Natural killer cell (primary cell): ENCODE measurements at regions not wholly inside any gene's neighbourhood (a gene's known extent, or its start where the extent isn't known, plus 50 kb on each side); places are given as distances from the start of the nearest gene placed in this dataset.

Source experiments
- ATAC-seq, 3 donors: fragments of 150-1000 bp in 2 of 3; fragments of 200-7000 bp in 1 of 3; cut with Tn5 transposase; 1 replicate in 1 of 3; 2 replicates in 2 of 3; pipeline ENCODE4 v1.10.0; 2021; ENCODE audit warnings: mild to moderate bottlenecking in 2 of 3, moderate library complexity in 2 of 3
- DNase-seq, 2 donors: peaks; one replicate each; pipeline versions ENCODE4 v3.0.0 to v3.0.0-alpha.2; 2013 to 2021; ENCODE audit warnings: mixed read lengths in 1 of 2
- H3K27ac ChIP-seq: one replicate; pipeline ENCODE4 v1.5.1; 2013; ENCODE audit warnings: mild to moderate bottlenecking, low read length
- H3K27me3 ChIP-seq: one replicate; pipeline ENCODE4 v1.6.1; 2013; ENCODE audit warnings: low read length; ENCODE audit not compliant: control insufficient read depth, insufficient read depth
- H3K36me3 ChIP-seq: one replicate; pipeline ENCODE4 v1.6.1; 2013; ENCODE audit warnings: low read length; ENCODE audit not compliant: control insufficient read depth, insufficient read depth
- H3K4me1 ChIP-seq: one replicate; pipeline ENCODE4 v1.6.1; 2013; ENCODE audit warnings: low read length; ENCODE audit not compliant: control insufficient read depth, insufficient read depth
- H3K4me3 ChIP-seq: one replicate; pipeline ENCODE4 v1.5.1; 2013; ENCODE audit warnings: low read length
- H3K9me3 ChIP-seq: one replicate; pipeline ENCODE4 v1.6.1; 2013; ENCODE audit warnings: low read length; ENCODE audit not compliant: control insufficient read depth, insufficient read depth
- H3K27ac Mint-ChIP-seq, 2 donors: one replicate each; pipeline ENCODE4 v1.8.0; 2022; ENCODE audit warnings: mild to moderate bottlenecking in 2 of 2, mixed read lengths in 2 of 2, moderate library complexity in 1 of 2
- H3K27me3 Mint-ChIP-seq, 2 donors: one replicate each; pipeline ENCODE4 v1.8.0; 2022; ENCODE audit warnings: low read depth in 2 of 2, mixed read lengths in 2 of 2
- H3K36me3 Mint-ChIP-seq: one replicate; pipeline ENCODE4 v1.8.0; 2022; ENCODE audit warnings: mixed read lengths
- H3K4me1 Mint-ChIP-seq, 2 donors: one replicate each; pipeline ENCODE4 v1.8.0; 2022; ENCODE audit warnings: mixed read lengths in 2 of 2
- H3K4me3 Mint-ChIP-seq: one replicate; pipeline ENCODE4 v1.8.0; 2022; ENCODE audit warnings: mild to moderate bottlenecking, moderate library complexity, mixed read lengths
- H3K9me3 Mint-ChIP-seq, 2 donors: one replicate each; pipeline ENCODE4 v1.8.0; 2022; ENCODE audit warnings: mixed read lengths in 2 of 2
- CTCF ChIP-seq: fragments of 200-600 bp; IDR thresholded peaks from one replicate; pipeline ENCODE4 v1.8.0; 2022; ENCODE audit warnings: antibody characterized with exemption
- WGBS: methylation state at CpG from one replicate; pipeline ENCODE4 v1.1.7; 2013; ENCODE audit warnings: missing lambda C conversion rate; ENCODE audit not compliant: insufficient coverage; 5-methylcytosine and 5-hydroxymethylcytosine counted together
- intact Hi-C: fragments of 100-400 bp; cut with micrococcal nuclease; formaldehyde crosslinking; loops from one replicate; pipeline ENCODE4 v1.14.2; 2022

GRCh38 chr7:35993113-35993512, 159.9 kb upstream of the EEPD1 start:
- DNase-seq (no peak), ATAC-seq (no peak)
- no peak overlapping the region for H3K4me3 ChIP-seq
- intact Hi-C loops: no loop called here
- no peaks in the 10 kb centered on the region for H3K27me3 ChIP-seq
- Mint-ChIP-seq H3K27ac (no peak overlapping the region), H3K4me3 (no peak overlapping the region), H3K4me1 (no peaks in the 10 kb centered on the region), H3K36me3 (no peaks in the 10 kb centered on the region), H3K9me3 (no peaks in the 10 kb centered on the region), H3K27me3 (peaks cover 0 to 2% of the 10 kb centered on the region in 2 donors)
- TF ChIP-seq CTCF: no peak
- H3K9me3 ChIP-seq: no peaks in the 10 kb centered on the region
- no peaks in the 10 kb centered on the region for H3K36me3 ChIP-seq
- no peak overlapping the region for H3K27ac ChIP-seq
- WGBS: 94% methylated on average over 2 of the region's 2 CpGs
- H3K4me1 ChIP-seq: no peaks in the 10 kb centered on the region

DNA sequence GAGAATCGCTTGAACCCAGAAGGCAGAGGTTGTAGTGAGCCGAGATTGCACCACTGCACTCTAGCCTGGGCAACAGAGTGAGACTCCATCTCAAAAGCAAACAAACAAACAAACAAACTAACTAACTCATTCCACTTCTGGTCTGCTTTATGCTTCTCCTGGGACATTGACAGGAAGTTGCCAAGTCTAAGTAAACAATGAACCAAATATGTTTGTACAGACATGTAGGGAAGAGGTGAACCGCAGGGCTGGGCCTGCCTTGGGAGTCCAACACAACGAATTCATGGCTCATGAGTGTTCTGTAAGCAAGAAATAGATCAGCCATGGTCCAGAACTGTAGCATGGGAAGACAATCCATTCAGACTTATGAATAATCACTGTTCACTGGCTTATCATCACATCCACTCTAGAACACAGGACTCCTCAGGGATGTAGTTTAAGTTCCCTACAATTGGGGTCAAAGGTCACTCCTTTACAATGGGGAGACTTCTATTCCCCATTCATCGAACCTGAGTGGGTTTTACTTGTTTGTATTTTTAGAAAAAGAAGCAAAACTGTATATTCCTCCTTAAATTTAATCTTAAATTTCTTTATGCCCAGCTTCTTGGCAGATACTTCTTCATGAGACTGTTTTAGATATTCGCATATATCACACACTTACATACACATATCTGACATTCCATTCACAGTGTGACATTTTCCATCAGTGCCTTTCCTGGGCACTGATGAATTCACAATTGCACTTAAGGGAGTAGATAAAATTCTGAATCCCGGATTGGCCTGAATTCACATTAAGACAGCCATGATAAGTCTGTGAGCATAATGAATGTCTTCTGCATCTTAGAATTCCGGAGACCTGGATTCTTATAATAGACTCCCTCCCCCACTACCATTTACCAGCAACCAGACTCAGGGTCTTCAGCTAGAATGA, 159.1 kb upstream of the EEPD1 start:
- 92% methylated on average over 7 of the region's 8 CpGs for WGBS
- H3K4me1 Mint-ChIP-seq: no peaks in the 10 kb centered on the region

DNA sequence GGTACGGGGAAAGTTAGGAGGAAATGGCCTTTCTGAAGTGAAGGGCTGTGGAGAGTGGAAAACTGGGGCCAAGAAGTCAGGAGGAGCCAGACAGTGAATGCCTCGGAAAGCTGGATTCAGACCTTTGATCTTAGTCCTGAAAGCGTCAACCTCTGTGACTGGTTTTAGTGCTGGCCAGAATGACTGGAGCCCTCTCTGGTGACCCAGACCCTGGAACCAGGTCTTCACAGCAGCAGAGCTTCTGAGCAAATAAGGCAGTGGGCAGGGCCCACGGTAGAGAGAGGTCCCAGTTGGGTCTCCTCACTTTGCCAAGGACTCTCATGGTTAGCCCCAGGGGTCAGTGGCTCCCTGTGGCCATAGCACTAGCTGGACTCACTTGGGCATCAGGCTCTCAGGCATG, 157.7 kb upstream of the EEPD1 start:
- intact Hi-C loops: no loop called here
- ATAC-seq (no peak), DNase-seq (no peak)
- no peak overlapping the region for H3K4me3 Mint-ChIP-seq
- no peaks in the 10 kb centered on the region for H3K27me3 ChIP-seq
- H3K36me3 ChIP-seq: no peaks in the 10 kb centered on the region
- H3K27me3 Mint-ChIP-seq: peaks cover 0 to 2% of the 10 kb centered on the region in 2 donors
- H3K9me3 Mint-ChIP-seq: no peaks in the 10 kb centered on the region
- no peak overlapping the region for H3K27ac ChIP-seq
- no peak overlapping the region for H3K4me3 ChIP-seq
- no peak overlapping the region for H3K27ac Mint-ChIP-seq
- H3K4me1 ChIP-seq: no peaks in the 10 kb centered on the region
- H3K4me1 Mint-ChIP-seq: no peaks in the 10 kb centered on the region
- WGBS: 90% methylated on average over 4 of the region's 4 CpGs
- no peak for TF ChIP-seq CTCF
- H3K36me3 Mint-ChIP-seq: no peaks in the 10 kb centered on the region
- no peaks in the 10 kb centered on the region for H3K9me3 ChIP-seq

More for the DNA sequence above, 159.1 kb upstream of the EEPD1 start:
- Mint-ChIP-seq H3K9me3 (no peaks in the 10 kb centered on the region), H3K27me3 (peaks cover 0 to 2% of the 10 kb centered on the region in 2 donors), H3K4me3 (no peak overlapping the region), H3K36me3 (no peaks in the 10 kb centered on the region), H3K27ac (no peak overlapping the region)
- DNase-seq (no peak), ATAC-seq (no peak)
- no peak overlapping the region for H3K4me3 ChIP-seq
- H3K4me1 ChIP-seq: no peaks in the 10 kb centered on the region
- no peaks in the 10 kb centered on the region for H3K9me3 ChIP-seq
- TF ChIP-seq CTCF: no peak
- H3K27ac ChIP-seq: no peak overlapping the region
- intact Hi-C loops: no loop called here
- no peaks in the 10 kb centered on the region for H3K27me3 ChIP-seq
- no peaks in the 10 kb centered on the region for H3K36me3 ChIP-seq

- ATAC-seq: no peak
- Mint-ChIP-seq H3K4me3 (no peak overlapping the region), H3K27ac (no peak overlapping the region), H3K4me1 (no peaks in the 10 kb centered on the region), H3K36me3 (no peaks in the 10 kb centered on the region), H3K27me3 (peaks cover 2 to 24% of the 10 kb centered on the region in 2 donors), H3K9me3 (no peaks in the 10 kb centered on the region)
- no peak for TF ChIP-seq CTCF
- H3K27ac ChIP-seq: no peak overlapping the region
- no peaks in the 10 kb centered on the region for H3K27me3 ChIP-seq
- no peak overlapping the region for H3K4me3 ChIP-seq
- DNase-seq: no peak
- no peaks in the 10 kb centered on the region for H3K36me3 ChIP-seq
- no peaks in the 10 kb centered on the region for H3K4me1 ChIP-seq
- WGBS: 72% methylated on average over 4 of the region's 5 CpGs
- H3K9me3 ChIP-seq: no peaks in the 10 kb centered on the region
- intact Hi-C loops: no loop called here
Measured at GRCh38 chr7:35998481-35998880, 154.6 kb upstream of the EEPD1 start.
